ENCODE measurements at regions not wholly inside any gene's neighbourhood (a gene's known extent, or its start where the extent isn't known, plus 50 kb on each side); places are given as distances from the start of the nearest gene placed in this dataset.

DNA sequence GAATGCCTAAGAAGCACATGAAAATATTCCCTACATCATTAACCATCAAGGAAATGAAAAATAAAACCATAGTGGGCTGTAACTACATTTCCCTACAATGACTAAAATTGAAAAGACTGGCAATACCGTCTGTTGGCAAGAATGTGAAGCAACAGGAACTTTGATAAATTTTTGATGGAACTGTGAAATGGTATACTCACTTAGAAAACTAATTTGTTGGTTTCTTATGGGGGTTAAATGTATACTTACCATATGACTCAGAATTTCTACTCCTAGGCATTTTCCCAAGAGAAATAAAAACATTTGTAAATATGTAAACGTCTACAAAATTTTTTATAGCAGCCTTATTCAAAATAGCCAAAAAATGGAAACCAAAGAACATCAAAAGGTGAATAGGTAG is 121.4 kb upstream of the PLEKHA5 start:
- no peaks in the 10 kb centered on the region for H4K20me1 ChIP-seq (ENCODE audit: insufficient read depth)
- no peak overlapping the region for H2AFZ ChIP-seq (ENCODE audit: low read depth, low read length)
- H3K27ac ChIP-seq (ENCODE audit: low read length): no peak overlapping the region
- no peaks in the 10 kb centered on the region for H3K27me3 ChIP-seq (ENCODE audit: insufficient read depth, low read depth, low read length)
- H3K4me3 ChIP-seq (ENCODE audit: low read length): no peak overlapping the region
- no peaks in the 10 kb centered on the region for H3K36me3 ChIP-seq (ENCODE audit: insufficient read depth, low read length)
- H3K79me2 ChIP-seq (replicated peaks; ENCODE audit: insufficient read depth, low read length): no peaks in the 10 kb centered on the region
- no peak overlapping the region for H3K4me2 ChIP-seq (ENCODE audit: low read length)
- no peaks in the 10 kb centered on the region for H3F3A ChIP-seq (ENCODE audit: insufficient read depth, low read length, poor library complexity, severe bottlenecking)
- TF ChIP-seq SMC3 (conservative IDR thresholded peaks at IDR 0.05; ENCODE audit: poor library complexity) (no peak), POLR2AphosphoS5 (IDR thresholded peaks at IDR 0.05) (no peak), EZH2 (IDR thresholded peaks at IDR 0.05; ENCODE audit: borderline replicate concordance, insufficient read depth, low read length, poor library complexity, severe bottlenecking) (no peak), CTCF (IDR thresholded peaks at IDR 0.05; ENCODE audit: poor library complexity, severe bottlenecking) (no peak), EP300 (conservative IDR thresholded peaks at IDR 0.05; ENCODE audit: poor library complexity, severe bottlenecking) (no peak), RAD21 (conservative IDR thresholded peaks at IDR 0.05) (no peak), TAF1 (IDR thresholded peaks at IDR 0.05; ENCODE audit: low read depth) (no peak)
- no peaks in the 10 kb centered on the region for H3K9me3 ChIP-seq (ENCODE audit: low read length)
- no peaks in the 10 kb centered on the region for H3K9me2 ChIP-seq (ENCODE audit: insufficient read depth, low read length)
- no peak overlapping the region for H3K9ac ChIP-seq (ENCODE audit: low read length)

- H3F3A ChIP-seq (ENCODE audit: insufficient read depth, low read length, poor library complexity, severe bottlenecking): no peaks in the 10 kb centered on the region
- H2AFZ ChIP-seq (ENCODE audit: low read depth, low read length): no peak overlapping the region
- no peak for TF ChIP-seq TAF1 (IDR thresholded peaks at IDR 0.05; ENCODE audit: low read depth)
- no peak for TF ChIP-seq POLR2AphosphoS5 (IDR thresholded peaks at IDR 0.05)
- no peak for TF ChIP-seq MXI1 (conservative IDR thresholded peaks at IDR 0.05; ENCODE audit: poor library complexity, severe bottlenecking)
- TF ChIP-seq, protein P1, sequence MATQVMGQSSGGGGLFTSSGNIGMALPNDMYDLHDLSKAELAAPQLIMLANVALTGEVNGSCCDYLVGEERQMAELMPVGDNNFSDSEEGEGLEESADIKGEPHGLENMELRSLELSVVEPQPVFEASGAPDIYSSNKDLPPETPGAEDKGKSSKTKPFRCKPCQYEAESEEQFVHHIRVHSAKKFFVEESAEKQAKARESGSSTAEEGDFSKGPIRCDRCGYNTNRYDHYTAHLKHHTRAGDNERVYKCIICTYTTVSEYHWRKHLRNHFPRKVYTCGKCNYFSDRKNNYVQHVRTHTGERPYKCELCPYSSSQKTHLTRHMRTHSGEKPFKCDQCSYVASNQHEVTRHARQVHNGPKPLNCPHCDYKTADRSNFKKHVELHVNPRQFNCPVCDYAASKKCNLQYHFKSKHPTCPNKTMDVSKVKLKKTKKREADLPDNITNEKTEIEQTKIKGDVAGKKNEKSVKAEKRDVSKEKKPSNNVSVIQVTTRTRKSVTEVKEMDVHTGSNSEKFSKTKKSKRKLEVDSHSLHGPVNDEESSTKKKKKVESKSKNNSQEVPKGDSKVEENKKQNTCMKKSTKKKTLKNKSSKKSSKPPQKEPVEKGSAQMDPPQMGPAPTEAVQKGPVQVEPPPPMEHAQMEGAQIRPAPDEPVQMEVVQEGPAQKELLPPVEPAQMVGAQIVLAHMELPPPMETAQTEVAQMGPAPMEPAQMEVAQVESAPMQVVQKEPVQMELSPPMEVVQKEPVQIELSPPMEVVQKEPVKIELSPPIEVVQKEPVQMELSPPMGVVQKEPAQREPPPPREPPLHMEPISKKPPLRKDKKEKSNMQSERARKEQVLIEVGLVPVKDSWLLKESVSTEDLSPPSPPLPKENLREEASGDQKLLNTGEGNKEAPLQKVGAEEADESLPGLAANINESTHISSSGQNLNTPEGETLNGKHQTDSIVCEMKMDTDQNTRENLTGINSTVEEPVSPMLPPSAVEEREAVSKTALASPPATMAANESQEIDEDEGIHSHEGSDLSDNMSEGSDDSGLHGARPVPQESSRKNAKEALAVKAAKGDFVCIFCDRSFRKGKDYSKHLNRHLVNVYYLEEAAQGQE (IDR thresholded peaks at IDR 0.05; ENCODE audit: borderline replicate concordance): no peak
- TF ChIP-seq SMC3 (conservative IDR thresholded peaks at IDR 0.05; ENCODE audit: poor library complexity): no peak
- no peak for TF ChIP-seq EZH2 (IDR thresholded peaks at IDR 0.05; ENCODE audit: borderline replicate concordance, insufficient read depth, low read length, poor library complexity, severe bottlenecking)
- no peak for TF ChIP-seq CTCF (IDR thresholded peaks at IDR 0.05; ENCODE audit: poor library complexity, severe bottlenecking)
- TF ChIP-seq EP300 (conservative IDR thresholded peaks at IDR 0.05; ENCODE audit: poor library complexity, severe bottlenecking): no peak
- TF ChIP-seq RAD21 (conservative IDR thresholded peaks at IDR 0.05): no peak
- no peak overlapping the region for H3K9ac ChIP-seq (ENCODE audit: low read length)
- H3K27me3 ChIP-seq (ENCODE audit: insufficient read depth, low read depth, low read length): no peaks in the 10 kb centered on the region
- no peak overlapping the region for H3K27ac ChIP-seq (ENCODE audit: low read length)
- no peaks in the 10 kb centered on the region for H3K79me2 ChIP-seq (replicated peaks; ENCODE audit: insufficient read depth, low read length)
- no peaks in the 10 kb centered on the region for H3K9me2 ChIP-seq (ENCODE audit: insufficient read depth, low read length)
- H3K9me3 ChIP-seq (ENCODE audit: low read length): no peaks in the 10 kb centered on the region
- no peak overlapping the region for H3K4me3 ChIP-seq (ENCODE audit: low read length)
- H4K20me1 ChIP-seq (ENCODE audit: insufficient read depth): no peaks in the 10 kb centered on the region
- H3K4me2 ChIP-seq (ENCODE audit: low read length): no peak overlapping the region
- H3K36me3 ChIP-seq (ENCODE audit: insufficient read depth, low read length): no peaks in the 10 kb centered on the region
Observed at GRCh38 chr12:19010087-19010486, 119.4 kb upstream of the PLEKHA5 start.
